ENCODE measurements at regions not wholly inside any gene's neighbourhood (a gene's known extent, or its start where the extent isn't known, plus 50 kb on each side); places are given as distances from the start of the nearest gene placed in this dataset.
"Not testable (repeated sequence)": the region's sequence is repeated elsewhere in the genome, so short reads cannot be mapped to it uniquely, and the experiment has no call there.

DNA sequence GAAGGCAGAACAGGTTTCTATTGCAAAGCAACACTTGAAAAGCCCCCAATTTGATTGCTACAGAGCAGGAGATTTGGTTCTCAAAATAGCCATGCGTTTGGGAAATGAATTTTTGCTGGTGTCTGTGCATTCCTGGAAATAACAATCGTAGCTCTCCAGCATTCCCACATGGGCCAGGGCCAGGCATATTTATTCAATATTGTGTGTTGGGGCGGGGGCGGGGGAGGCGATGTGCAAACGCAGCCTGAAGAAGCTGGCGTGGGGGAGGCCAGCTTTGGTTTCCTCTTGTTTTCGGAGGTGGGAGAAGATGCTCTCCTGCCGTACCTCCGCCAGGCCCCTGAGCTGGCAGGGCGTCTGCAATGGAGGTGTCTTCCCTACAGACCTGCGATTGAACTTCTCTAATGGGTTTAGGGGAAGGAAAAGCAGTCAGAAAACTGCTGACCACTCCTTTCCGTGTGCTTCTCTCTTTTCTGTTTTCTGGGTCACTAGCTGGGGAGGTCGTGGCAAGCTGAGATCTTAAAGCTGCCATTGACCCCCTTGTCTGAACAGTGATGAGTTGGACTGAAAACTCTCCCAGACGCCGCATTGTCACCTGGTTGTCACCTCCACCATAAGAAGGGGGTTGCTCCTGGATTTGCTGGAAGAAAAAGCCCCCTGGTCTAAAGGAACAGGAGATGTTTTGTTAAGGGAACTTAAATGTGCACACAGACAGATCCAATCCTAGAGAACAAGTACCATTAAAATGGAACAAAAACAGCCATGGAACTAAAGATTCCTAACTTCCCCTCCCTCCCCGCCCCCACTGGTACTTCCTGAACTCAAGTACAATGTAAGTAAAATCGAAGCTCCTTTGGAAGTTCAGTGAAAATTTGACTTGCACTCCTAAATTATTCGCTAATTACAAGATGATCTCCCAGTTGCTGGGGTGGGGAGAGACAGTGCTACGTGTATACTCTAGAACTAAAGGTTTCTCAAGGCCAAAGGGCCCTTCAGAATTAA lies 56.4 kb upstream of the HABP2 start:
- no peak for TF ChIP-seq TAF1 (IDR thresholded peaks at IDR 0.05; ENCODE audit: borderline replicate concordance, low read depth, low read length)
- TF ChIP-seq POLR2A (IDR thresholded peaks at IDR 0.05; ENCODE audit: low read depth, low read length) = no peak
- no peak for TF ChIP-seq POLR2AphosphoS5 (IDR thresholded peaks at IDR 0.05; ENCODE audit: low read depth, low read length)
- no peak for DNase-seq (ENCODE audit: insufficient read length)
- FAIRE-seq = no peak

DNA sequence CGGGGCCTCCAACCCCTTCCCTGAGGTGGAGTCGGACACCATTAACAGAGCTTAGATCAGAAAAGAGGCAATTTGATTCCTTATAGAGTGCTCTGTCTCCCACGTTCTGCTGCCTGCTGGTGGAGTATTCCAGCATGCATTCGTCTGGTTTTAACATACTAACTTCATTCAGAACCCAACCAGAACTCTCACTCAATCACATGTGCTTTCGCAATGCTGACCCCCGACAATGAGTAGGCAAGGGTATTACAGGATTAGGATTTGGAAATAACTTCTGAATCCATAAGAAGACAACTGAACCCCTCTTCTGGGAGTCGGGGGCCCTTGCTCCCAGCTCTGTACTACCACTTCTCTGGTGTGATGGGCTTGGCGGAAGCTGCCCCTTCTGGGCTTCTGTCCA lies 55.7 kb upstream of the HABP2 start:
- FAIRE-seq (no peak), DNase-seq (ENCODE audit: insufficient read length) (no peak)
- TF ChIP-seq POLR2A (IDR thresholded peaks at IDR 0.05; ENCODE audit: low read depth, low read length) (no peak), TAF1 (IDR thresholded peaks at IDR 0.05; ENCODE audit: borderline replicate concordance, low read depth, low read length) (no peak), POLR2AphosphoS5 (IDR thresholded peaks at IDR 0.05; ENCODE audit: low read depth, low read length) (no peak)

DNA sequence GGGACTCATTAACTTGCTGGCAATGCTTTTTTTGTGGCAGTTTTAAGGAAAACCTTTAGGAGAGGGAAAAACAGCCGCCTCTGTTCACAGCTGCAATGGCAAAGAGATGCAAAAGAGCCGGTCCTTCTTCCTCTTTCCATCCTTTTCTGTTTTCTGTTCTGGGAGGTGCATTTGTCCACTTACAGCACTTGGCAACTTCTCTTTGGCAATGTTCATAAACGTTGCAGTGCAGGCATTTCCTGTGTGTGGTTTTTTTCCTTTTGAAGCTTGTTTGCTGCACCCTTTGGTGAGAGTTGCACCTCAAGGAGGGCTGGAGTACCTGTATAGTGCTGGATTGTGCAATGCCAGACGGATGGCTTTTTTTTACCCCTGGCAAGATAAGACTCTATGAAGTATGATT lies 53.9 kb upstream of the HABP2 start:
- DNase-seq (ENCODE audit: insufficient read length) (no peak), FAIRE-seq (no peak)
- TF ChIP-seq POLR2A (IDR thresholded peaks at IDR 0.05; ENCODE audit: low read depth, low read length) = no peak
- TF ChIP-seq TAF1 (IDR thresholded peaks at IDR 0.05; ENCODE audit: borderline replicate concordance, low read depth, low read length) = no peak
- TF ChIP-seq POLR2AphosphoS5 (IDR thresholded peaks at IDR 0.05; ENCODE audit: low read depth, low read length) = no peak

DNA sequence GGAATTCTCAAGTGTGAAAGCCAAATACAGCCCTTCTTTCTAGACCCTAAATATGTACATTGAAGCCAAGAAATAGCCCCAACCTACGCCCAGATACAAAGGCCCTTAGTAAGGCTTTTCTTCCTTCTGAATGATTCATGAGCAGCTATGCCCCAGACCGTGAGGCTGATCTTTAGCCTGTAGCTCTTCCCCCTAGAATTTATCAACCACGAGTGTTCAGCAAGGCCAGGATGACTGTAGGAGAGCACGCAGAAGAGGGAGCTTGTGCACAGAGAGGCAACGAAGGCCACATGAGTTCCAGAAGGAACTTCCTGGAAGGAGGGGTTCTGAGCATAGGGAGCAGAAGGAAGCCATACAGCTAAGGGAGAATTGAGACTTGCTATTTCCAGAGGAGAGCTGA lies 53.0 kb upstream of the HABP2 start:
- DNase-seq (ENCODE audit: insufficient read length) (no peak), FAIRE-seq (no peak)
- TF ChIP-seq POLR2A (IDR thresholded peaks at IDR 0.05; ENCODE audit: low read depth, low read length) (no peak), TAF1 (IDR thresholded peaks at IDR 0.05; ENCODE audit: borderline replicate concordance, low read depth, low read length) (no peak), POLR2AphosphoS5 (IDR thresholded peaks at IDR 0.05; ENCODE audit: low read depth, low read length) (no peak)

DNA sequence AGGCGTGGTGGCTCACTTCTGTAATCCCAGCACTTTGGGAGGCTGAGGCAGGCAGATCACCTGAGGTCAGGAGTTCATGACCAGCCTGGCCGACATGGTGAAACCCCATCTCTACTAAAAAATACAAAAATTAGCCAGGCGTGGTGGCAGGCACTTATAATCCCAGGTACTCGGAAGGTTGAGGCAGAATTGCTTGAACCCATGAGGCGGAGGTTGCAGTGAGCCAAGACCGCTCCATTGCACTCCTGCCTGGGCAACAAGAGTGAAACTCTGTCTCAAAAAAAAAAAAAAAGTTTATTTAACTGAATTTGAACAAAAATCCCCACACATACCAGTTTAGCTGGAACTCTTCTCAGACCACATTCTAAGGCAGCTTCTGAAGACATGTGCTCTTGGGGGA lies 51.8 kb upstream of the HABP2 start:
- DNase-seq (ENCODE audit: insufficient read length); FAIRE-seq: not testable (repeated sequence)

Data from GM12892 (cell line).